ENCODE measurements at regions not wholly inside any gene's neighbourhood (a gene's known extent, or its start where the extent isn't known, plus 50 kb on each side); places are given as distances from the start of the nearest gene placed in this dataset.
A peak's percentile ranks its signal among the peaks of the same experiment; 100 is the strongest.
"Not testable (repeated sequence)": the region's sequence is repeated elsewhere in the genome, so short reads cannot be mapped to it uniquely, and the experiment has no call there.

DNA sequence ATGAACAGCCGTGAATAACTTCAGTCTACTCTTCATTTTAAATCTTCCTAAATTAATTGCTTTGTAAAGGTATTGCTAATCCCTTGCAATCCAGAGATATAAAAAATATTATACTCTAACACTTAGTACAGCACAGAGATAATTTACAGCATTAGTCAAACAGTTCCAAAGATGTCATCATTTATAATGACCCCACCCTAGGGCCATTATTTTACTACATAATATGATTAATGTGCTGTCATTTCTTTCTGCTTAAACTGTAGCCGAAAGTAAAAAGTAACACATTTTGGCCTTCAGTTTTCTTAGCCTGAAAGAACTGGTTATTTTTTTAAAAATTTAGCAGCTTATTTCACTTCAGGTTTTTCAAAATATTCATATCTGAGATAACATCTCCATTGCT, 256.3 kb upstream of the RFC3 start:
- no peak for DNase-seq

DNA sequence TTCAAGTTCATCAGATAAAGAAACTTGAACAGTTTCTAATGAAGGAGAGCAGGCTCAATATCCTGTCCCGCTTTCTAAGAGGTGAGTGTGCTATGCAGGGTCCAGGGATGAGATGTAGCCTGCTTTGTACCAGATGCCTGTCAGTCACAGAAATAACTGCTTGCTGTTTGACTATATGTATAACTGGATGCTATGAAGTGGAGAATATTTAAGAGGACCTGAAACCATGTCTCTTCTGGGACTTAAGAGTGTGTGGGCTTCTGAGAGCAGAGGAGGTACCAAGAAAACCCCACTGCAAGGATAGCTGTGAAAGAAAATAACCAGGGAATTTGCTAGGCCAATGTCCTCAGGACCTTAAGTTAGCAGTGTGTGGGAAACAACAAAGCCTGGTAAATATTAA, 246.3 kb upstream of the RFC3 start:
- DNase-seq, result no peak

DNA sequence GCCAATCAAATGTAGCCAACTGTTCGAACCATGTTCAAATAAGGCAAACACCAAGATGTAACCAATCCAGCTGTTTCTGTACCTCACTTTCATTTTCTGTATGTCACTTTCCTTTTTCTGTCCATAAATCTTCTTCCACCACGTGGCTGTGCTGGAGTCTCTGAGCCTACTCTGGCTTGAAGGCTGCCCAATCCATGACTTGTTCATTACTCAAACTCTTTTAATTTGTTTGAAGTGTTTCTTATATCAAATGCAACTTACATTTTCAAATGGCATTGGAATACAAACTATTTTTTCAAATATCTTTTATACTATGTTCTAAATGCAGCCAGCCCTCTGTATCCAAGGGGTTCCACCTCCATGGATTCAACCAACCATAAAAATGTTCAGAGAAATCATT, 245.6 kb upstream of the RFC3 start:
- DNase-seq, result not testable (repeated sequence)

DNA sequence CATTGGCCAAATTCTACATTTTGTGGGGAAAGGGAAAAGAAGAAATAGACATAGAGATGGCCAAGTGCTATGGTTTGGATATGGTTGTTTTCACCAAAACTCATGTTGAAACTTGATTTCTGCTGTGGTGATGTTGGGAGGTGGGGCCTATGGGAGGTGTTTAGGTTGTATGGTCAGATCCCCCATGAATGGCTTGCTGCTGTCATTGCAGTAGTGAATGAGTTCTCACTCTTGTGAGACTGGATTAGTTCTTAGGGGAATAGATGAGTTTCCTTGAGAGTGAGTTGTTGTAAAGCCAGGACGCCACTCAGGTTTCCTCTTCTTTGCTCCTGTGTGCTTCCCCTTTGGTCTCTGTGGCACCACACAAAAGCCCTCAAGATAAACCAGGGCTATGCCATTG, 242.6 kb upstream of the RFC3 start:
- DNase-seq, result no peak

DNA sequence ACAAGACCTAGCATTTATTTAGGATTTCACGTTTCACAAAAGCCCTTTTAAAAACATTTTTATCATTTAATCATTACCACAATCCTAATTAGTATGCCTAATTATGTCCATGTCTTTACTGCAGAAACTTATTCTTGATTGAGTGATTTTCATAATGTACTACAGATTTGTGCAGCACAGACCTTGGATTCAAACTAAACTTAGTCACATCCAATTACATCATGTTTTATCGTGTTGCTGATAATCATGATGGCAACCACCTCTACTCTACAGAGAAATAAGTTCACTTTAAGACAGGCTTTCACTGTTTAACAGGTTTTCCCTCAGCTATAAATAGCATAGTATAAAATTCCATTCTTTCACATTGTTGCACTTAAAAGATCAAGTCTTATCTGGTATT, 240.9 kb upstream of the RFC3 start:
- DNase-seq, result no peak

DNA sequence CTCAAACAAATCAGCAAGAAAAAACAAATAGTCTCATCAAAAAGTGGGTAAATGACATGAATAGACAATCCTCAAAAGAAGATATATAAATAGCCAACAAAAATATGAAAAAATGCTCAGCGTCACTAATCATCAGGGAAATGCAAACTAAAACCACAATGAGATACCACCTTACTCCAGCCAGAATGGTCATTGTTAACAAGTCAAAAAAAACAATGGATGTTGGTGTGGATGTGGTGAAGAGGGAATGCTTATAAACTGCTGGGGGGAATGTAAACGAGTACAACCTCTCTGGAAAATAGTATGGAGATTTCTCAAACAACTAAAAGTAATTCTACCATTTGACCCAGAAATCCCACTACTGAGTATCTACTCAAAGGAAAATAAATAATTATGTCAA, 239.2 kb upstream of the RFC3 start:
- DNase-seq, result no peak

DNA sequence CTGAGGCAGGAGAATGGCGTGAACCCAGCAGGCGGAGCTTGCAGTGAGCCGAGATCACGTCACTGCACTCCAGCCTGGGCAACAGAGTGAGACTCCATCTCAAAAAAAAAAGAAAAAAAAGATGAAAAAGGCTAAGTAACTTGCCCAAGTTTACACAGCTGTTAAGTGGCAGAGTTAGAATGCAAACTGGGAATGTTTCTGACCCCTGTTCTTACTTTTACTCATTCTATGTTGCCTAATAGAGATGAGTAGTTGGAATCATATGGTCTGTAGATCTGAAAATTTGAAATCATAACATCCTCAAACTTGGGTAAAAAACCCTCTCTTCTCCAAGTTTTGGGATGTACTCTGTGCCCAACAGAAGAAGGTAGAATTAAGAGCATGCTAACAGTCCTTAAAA, 235.8 kb upstream of the RFC3 start:
- no peak for DNase-seq

DNA sequence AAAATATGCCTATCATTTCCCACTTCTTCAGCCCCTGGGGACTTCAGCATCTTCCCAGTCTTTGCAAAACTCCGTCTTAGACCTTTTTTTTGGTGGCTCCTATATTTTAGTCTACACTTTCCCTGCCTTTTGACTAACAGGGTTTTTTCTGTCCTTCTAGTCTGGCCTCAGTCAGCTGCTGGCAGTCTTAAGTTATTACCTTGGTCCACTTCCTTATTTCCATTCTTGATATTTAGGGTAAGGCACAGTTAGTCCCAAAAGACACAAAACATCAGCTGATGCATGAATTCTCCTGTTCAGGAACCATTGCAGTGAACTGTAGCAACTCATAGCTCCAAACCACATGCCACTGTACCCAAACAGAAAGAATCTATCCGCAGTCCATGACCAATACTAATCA, 234.6 kb upstream of the RFC3 start:
- DNase-seq, result no peak

DNA sequence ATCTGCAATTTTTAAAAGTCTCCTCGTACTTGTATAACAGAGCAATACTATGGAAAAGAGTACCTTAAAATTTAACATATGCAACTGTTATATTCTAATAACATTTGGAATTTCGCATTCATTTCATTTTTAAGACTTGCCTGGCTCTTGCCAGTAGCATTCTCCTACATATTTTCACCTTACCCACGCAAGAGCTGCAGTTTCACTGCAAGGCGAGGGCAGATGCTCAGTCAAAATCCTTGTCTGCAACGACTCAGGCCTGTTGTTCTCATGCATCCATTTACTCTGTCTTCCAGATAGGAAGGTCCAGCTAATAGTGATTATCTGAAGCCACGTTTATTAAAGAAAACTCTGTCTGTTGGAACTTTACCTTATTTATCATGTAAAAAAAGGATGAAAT, 227.0 kb upstream of the RFC3 start:
- DNase-seq, result no peak

DNA sequence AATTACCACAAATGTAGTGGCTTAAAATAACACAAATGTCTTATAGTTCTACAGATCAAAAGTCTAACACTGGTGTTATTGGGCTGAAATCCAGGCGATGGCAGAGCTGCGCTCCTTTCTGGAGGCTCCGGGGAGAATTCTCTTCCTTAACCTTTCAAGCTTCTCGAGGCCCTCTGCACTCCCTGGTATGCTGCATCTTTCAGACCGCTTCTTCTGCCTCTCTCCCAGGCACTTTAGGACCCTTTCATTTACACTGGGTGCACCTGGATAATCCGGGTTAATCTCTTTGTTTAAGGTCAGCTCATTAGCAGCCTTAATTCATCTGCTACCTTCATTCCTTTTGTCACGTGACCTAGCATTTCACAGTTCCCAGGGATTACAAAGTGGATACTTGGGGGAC, 211.3 kb upstream of the RFC3 start:
- DNase-seq, result no peak

DNA sequence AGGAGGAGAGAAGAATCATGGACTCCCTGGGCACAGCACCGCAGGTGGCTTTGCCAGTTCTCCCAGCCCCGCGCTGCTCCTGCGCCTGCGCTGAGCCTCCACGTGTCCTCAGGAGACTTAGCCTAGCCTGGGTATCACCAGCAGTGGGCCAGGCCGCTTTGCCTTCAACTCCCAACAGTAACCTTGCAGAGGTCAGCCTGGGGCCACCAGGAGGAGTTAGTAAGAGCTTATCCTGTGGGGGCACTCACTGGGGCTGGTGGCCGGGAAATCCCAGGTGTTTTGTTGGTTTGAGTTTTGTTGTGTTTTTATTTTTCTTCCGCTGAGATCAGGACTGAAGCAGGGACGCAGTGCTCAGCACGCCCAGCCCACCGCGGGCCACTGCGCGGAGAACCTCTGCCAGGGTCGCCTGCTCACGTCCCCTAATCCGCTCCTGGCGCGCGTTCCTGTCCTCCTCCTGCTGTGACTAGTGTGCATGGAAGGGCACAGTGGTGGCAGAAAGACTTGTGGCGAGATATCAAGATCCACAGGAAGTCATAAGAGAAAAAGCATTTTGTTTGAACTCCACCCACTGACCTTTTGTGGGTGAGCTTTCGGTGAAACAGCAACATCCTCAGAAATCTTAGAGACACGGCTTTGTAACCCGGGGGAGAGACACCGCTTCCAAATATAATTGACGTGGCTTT, 207.4 kb upstream of the RFC3 start:
- no peak for DNase-seq

DNA sequence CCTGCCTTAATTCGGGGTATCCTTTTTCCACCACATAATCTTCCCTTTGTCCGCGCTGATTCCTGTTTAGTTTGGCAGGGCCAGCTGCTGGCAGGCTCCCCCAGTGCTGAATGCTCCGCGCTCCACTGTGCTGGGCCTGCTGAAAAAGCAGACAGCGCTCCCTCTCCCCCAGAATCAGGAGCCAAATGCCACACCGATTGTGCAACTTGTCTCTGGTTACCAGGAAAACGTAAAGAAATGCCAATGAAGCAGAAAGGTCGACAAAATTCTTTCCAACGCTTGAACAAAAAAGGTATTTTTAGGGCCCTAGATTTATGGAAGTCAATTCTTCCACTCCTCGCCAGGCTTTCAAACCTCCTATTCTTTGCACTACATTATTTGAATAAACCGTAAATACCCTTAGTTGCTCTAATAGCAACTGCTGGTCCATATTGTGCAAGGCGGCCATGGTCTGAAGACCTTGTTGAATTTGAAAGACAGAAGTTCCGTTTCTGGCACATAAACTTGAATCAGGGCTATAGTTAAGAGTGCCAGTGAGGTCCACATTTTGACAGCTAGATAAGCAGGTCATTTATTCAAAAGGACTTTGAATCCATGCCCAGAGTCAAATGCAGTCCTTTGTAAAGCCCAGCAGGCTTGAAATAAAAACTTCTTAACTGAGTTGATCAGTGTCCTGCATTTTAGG, 206.7 kb upstream of the RFC3 start:
- DNase-seq, result no peak

DNA sequence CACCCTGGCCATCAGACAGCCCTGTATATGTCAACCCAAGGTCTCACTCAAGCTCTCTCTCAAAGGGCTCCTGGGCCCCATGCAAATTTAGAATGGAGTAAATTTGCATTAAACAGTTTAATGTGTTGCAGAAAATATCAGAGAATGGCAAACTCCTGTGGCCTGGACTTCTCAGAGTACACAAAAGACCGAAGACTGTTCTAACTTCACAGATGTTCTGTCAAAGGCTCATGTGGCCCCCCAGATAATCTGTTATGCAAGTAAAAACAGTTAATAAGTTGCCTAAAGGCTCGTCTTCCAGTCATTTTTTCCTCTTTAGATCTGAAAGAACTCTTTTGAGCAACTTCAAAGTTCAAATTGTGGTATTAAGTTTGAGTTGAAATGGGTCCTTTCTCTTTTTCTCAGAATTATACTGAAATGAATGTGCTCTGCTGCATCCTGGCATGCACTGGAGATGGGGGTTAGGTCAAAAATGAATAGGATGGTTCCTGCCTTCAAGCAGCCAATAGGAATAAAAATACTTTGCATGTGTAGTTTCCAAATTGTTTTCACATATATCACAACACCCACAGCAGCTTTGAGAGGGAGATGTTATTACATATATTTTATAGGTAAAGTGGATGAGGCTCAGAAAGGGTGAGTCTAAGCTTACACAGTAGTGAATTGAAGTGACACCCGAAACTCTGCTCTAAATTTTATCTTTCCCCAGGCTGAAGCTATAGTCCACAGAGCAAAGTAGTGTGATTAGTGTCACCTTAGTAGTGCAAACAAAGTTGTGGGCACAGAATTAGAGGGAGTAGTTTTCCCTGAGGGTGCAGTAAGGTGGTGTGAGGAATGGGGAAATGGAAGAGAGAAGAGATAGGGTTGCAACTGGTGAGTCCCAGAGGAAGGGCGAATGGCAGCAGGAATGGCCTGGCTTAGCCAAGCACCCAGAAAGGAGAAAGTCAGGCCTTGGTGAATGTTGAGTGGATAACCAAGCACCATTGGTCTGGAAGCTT, 205.0 kb upstream of the RFC3 start:
- no peak for DNase-seq

DNA sequence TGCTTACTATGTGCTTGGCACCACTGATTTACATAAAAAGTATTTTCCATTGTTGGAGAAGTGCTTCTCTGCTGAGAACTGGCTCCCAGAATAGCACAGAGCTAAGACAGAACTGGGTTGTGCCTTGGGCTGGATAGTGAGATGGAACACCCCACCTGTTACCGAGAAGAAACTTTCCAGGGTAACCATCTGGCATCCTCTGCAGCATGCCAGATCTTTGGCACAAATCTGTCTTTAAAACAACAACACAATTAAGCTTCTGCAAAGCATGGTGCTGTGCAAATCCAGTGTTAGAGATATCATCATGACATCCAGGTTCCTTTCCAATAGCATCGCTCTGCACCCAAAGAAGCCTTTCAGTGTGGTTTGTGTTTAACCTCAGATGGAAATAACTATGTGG, 202.5 kb upstream of the RFC3 start:
- DNase-seq, result peak; percentile 79

DNA sequence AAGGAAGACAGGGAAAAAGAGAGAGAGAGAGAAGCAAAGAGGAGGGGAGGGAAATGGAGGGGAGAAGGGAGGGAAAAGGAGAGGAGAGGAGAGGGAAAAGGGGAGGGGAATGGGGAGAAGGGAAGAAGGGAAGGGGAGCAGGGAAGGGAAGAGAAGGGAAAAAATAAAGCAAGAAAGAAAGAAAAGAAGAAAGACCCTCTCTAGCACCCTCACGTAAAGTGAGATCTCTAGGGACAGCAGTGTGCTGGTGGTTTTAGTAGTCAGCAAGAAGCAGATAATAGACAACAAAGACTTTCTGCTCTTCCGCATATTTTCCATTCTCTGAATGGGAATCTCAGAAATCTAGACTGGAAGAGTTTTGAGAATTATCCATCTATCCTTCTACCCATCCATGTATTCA, 201.8 kb upstream of the RFC3 start:
- DNase-seq, result no peak

DNA sequence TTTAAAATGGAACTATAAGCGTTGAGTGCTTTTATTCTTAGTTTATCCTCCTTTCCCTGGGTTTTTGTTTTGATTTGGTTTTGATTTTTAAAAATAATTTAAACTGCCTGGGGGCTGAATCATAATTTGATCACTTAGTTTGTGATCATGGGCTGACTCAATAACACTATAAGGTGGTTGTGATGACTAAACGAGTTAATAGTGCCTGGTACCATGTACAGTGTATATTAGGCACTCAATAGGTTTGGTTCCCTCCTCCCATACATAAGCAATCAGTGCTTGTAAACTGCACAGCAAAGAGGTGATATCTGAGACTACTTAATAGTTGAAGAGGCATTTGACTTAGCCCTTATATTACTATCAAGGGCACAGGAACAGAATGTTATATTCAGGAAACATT, 200.9 kb upstream of the RFC3 start:
- DNase-seq, result no peak

DNA sequence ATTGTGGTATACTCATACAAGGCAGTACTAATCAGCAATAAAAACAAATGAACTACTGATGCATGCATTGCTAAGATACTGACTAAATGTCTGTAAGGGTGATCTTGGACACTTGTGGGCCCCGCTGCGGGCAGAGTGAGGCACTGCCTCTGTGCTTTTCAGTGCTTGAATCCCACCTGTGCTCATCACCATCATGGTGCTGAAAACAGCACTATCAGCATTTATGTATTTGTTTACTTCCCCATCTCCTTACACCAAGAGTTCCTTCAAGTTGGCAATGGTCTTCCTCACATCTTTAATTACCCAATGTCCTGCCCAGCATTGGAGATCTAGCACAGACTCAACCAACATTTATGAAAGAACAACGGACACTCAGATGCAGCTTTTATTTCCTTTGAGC, 193.7 kb upstream of the RFC3 start:
- DNase-seq, result no peak

DNA sequence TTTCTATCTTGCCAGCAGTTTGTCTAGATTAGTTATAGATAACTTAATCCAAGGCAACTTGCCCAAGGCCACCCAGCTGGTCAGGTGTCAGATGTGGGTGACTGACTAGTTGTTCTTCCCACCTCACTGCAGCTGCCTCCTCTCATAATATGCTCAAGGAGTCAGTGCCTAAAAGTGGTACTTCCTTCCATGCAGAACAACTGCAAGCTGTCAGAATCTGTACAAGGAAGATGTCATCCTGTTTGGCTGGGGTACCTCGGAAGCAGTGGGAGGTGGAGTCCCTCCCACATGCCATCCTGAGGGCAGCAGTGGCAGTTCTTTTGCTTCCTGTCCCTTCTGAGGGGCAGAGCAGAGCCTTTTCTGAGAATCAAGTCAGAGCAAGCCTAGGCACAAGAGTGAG, 193.2 kb upstream of the RFC3 start:
- DNase-seq, result no peak

DNA sequence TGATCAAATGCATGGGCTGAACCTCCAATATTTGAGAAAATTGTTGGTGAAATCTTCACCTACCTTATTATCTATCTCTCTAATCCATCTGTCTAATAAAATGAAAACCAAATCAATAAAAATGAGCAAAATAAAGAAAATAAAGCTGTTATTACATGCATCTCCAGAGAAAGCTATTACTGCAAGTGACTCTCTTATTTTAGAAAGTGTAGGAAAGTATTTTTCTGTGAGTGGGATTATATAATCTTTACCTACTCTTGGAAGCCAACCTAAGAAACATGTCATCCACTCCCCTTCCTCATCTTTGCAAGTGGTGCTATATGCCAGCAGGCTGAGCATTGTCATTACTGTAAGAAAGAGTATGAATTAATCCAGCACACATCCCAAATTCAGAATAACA, 191.5 kb upstream of the RFC3 start:
- DNase-seq, result no peak

DNA sequence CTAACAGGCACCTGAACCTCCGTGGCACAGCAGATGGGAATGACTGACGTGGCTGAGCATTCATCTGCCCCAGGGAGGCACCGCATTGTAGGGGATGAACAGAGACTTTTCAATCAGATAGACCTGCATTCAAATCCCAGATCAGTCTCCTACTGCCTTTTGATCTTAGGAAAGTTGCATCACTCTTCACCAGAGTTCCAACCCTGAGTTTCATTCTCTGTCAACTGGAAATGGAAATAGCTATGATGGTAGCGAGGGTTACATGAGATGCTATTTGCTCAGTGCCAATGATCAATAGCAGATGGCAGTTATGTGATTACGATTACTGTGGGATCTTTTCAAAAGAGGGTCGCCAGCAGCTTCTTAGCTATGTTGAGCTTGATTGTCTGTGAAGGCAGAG, 189.3 kb upstream of the RFC3 start:
- DNase-seq, result peak; percentile 13

DNA sequence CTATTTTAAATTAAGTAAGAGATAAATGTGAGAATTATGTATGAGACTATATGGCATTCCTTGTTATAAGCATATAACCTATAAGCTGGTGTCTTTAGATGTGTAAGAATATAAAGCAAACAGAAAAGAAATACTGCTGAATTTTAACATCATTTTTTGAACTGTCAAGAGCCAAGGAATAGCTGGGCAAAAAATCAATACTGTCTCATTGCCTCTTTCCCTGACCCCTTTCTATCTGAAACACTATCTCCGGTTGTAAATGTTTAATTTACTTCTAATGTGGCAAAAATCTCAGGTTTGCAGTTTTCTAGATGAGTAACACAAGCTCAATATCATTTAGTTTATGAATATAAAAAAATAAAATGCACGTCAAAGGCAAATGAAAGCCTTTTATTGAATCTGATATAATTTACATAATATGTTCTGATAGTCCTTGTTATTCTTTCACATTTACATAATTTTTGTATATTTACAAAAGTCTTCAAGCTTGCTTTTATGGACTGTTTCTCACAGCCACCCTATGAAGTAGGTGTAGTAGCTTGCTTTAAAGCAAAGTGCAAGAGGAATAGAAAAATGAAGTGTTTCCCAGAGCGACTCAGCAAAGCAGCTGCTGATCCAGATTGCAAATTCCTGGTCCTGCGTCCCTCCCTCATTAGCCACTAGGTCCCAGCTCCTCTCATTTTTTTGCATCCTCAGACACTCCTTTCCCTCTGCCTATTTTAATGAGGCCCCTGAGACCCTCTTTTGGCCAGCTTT, 188.2 kb upstream of the RFC3 start:
- DNase-seq, result peak; percentile 63

DNA sequence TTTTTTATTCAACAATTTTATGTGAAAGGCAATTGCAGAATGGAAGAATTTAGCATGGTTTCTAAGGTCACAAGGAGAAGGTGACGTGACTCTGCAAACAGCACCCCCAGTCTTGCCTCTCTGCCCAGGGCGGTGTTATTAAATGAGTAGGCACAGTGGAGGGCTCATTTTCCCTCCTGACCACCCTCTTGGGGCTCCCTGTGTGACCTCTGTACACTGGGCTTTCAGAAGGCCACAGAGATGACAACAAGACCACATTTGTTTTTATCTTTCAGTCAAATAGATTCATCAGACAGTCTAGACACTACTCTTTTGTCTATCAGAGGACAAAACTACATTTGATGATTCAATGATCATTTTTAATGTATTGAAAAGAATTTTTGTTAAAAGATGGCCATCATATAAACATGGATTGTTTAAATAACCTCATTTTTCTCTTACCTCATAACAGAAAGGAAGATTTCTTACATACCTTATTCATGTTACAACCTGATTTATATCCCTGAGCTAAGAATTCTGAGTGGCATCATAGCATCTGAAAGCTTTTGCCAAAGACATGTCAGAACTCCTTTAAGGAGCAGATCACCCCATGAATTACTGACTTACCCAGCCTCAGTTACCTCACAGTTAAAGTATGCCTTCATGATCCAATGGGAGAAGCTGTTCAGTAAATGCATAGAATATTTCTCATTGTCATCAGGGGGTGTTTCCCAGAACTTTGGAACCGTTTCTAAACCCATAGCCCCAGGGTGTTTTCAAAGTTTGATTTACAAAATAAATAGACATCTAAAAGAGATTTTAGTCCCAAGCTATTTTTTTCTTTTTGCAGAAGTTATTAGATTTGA, 184.0 kb upstream of the RFC3 start:
- DNase-seq, result no peak

Data from NCI-H2171 treated with DMSO at 0.1 percent for 48 hours (cell line).